Mesenchymal stem cell (in vitro differentiated cells and primary cell): ENCODE measurements at regions not wholly inside any gene's neighbourhood (a gene's known extent, or its start where the extent isn't known, plus 50 kb on each side); places are given as distances from the start of the nearest gene placed in this dataset.

Experiments used
- DNase-seq: peaks from one replicate; pipeline ENCODE4 v3.0.0-alpha.2; 2013
- H2AFZ ChIP-seq: one replicate; pipeline ENCODE4 v1.6.1; 2013; ENCODE audit warnings: low read depth, mild to moderate bottlenecking, control low read depth, inconsistent platforms, low read length, moderate library complexity
- H2AK5ac ChIP-seq: 2 replicates; pipeline ENCODE4 v1.6.1; 2013; ENCODE audit warnings: low read length, moderate library complexity, mild to moderate bottlenecking, inconsistent platforms; ENCODE audit not compliant: severe bottlenecking
- H2BK120ac ChIP-seq: one replicate; pipeline ENCODE4 v1.6.1; 2013; ENCODE audit warnings: low read depth, mild to moderate bottlenecking, inconsistent platforms, low read length, moderate library complexity
- H2BK12ac ChIP-seq, 2 experiments: one replicate each; pipeline ENCODE4 v1.6.1; 2013; ENCODE audit warnings: inconsistent platforms in 2 of 2, low read length in 2 of 2, mild to moderate bottlenecking in 2 of 2, moderate library complexity in 2 of 2, control low read depth in 1 of 2
- H2BK15ac ChIP-seq: one replicate; pipeline ENCODE4 v1.6.1; 2013; ENCODE audit warnings: mild to moderate bottlenecking, low read depth, inconsistent platforms; ENCODE audit not compliant: poor library complexity, severe bottlenecking
- H2BK5ac ChIP-seq: 2 replicates; pipeline ENCODE4 v1.6.1; 2013; ENCODE audit warnings: low read depth, mild to moderate bottlenecking, low read length, control low read depth, inconsistent platforms; ENCODE audit not compliant: poor library complexity, severe bottlenecking
- H3K14ac ChIP-seq, 2 experiments: one replicate each; pipeline ENCODE4 v1.6.1; 2013; ENCODE audit warnings: inconsistent platforms in 2 of 2, low read length in 2 of 2, control low read depth in 1 of 2, mild to moderate bottlenecking in 1 of 2, moderate library complexity in 1 of 2
- H3K18ac ChIP-seq, 2 experiments: one replicate each; pipeline ENCODE4 v1.6.1; 2013; ENCODE audit warnings: inconsistent platforms in 2 of 2, low read length in 2 of 2, control low read depth in 1 of 2, low read depth in 1 of 2, mild to moderate bottlenecking in 1 of 2
- H3K23ac ChIP-seq, 2 experiments: one replicate each; pipeline ENCODE4 v1.6.1; 2013; ENCODE audit warnings: inconsistent platforms in 2 of 2, low read length in 2 of 2, mild to moderate bottlenecking in 2 of 2, moderate library complexity in 2 of 2, control low read depth in 1 of 2
- H3K27ac ChIP-seq: 2 replicates; pipeline ENCODE4 v1.5.1; 2013; ENCODE audit warnings: mild to moderate bottlenecking, moderate library complexity, low read length, control low read depth, inconsistent platforms; ENCODE audit not compliant: poor library complexity, severe bottlenecking
- H3K27me3 ChIP-seq, 2 experiments: 2 replicates each; pipeline versions ENCODE4 v1.6.1 to v1.7.0; 2013; ENCODE audit warnings: low read length in 2 of 2, mild to moderate bottlenecking in 2 of 2, moderate library complexity in 2 of 2, control low read depth in 1 of 2, inconsistent platforms in 1 of 2; ENCODE audit not compliant: control insufficient read depth in 1 of 2, insufficient read depth in 1 of 2
- H3K36me3 ChIP-seq, 2 experiments: 2 replicates each; pipeline versions ENCODE4 v1.6.1 to v1.7.0; 2013; ENCODE audit warnings: low read length in 2 of 2, control low read depth in 1 of 2, inconsistent platforms in 1 of 2, low read depth in 1 of 2, mild to moderate bottlenecking in 1 of 2; ENCODE audit not compliant: insufficient read depth in 2 of 2, control insufficient read depth in 1 of 2
- H3K4ac ChIP-seq, 2 experiments: one replicate each; pipeline ENCODE4 v1.6.1; 2013; ENCODE audit warnings: inconsistent platforms in 2 of 2, low read length in 2 of 2, mild to moderate bottlenecking in 2 of 2, moderate library complexity in 2 of 2, control low read depth in 1 of 2, low read depth in 1 of 2
- H3K4me1 ChIP-seq: 2 replicates; pipeline ENCODE4 v1.6.1; 2013; ENCODE audit warnings: low read depth, low read length, control low read depth; ENCODE audit not compliant: control insufficient read depth, insufficient read depth
- H3K4me2 ChIP-seq: 2 replicates; pipeline ENCODE4 v1.6.1; 2013; ENCODE audit warnings: low read length, mild to moderate bottlenecking, inconsistent platforms; ENCODE audit not compliant: poor library complexity, severe bottlenecking
- H3K4me3 ChIP-seq, 2 experiments: 2 replicates each; pipeline versions ENCODE4 v1.5.1 to v1.7.0; 2013; ENCODE audit warnings: low read length in 2 of 2, mild to moderate bottlenecking in 2 of 2, control low read depth in 1 of 2, low read depth in 1 of 2; ENCODE audit not compliant: insufficient read depth in 1 of 2
- H3K79me1 ChIP-seq: replicated peaks from 2 replicates; pipeline ENCODE4 v1.6.1; 2013; ENCODE audit warnings: mild to moderate bottlenecking, control low read depth, low read length, inconsistent platforms; ENCODE audit not compliant: poor library complexity, severe bottlenecking
- H3K9ac ChIP-seq: 2 replicates; pipeline ENCODE4 v1.7.0; 2013; ENCODE audit warnings: mild to moderate bottlenecking, low read length, moderate library complexity
- H3K9me3 ChIP-seq: 2 replicates; pipeline ENCODE4 v1.7.0; 2013; ENCODE audit warnings: mild to moderate bottlenecking, low read length; ENCODE audit not compliant: control insufficient read depth
- H4K8ac ChIP-seq: one replicate; pipeline ENCODE4 v1.6.1; 2013; ENCODE audit warnings: inconsistent platforms, mild to moderate bottlenecking, low read length, moderate library complexity
- H4K91ac ChIP-seq: one replicate; pipeline ENCODE4 v1.6.1; 2013; ENCODE audit warnings: mild to moderate bottlenecking, low read length, inconsistent platforms
- WGBS: methylation state at CpG from one replicate; pipeline ENCODE4 v1.1.7; 2013; ENCODE audit warnings: mixed read lengths; 5-methylcytosine and 5-hydroxymethylcytosine counted together

DNA sequence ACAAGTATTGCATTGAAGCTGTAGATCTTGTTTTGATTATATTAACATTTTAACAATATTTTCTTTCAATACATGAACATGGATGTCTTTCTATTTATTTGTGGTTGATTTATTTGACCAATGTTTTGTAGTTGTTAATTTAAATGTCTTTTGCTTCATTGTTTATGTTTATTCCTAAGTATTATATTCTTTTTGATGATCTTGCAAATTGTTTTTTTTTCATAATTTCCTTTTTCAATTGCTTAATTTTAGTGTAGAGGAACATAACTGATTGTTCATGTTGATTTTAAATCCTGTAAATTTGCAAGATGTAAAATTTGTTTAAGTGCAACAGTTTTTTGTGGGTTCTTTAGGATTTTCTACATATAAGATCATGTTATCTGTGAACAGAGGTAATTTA is 744.1 kb downstream of the FAM133A start:
- H3K9ac ChIP-seq = no peak overlapping the region
- no peaks in the 10 kb centered on the region for H3K27me3 ChIP-seq
- H2AFZ ChIP-seq = no peak overlapping the region
- no peaks in the 10 kb centered on the region for H3K9me3 ChIP-seq
- no peak overlapping the region for H4K91ac ChIP-seq
- no peak overlapping the region for H2BK15ac ChIP-seq
- H2BK5ac ChIP-seq = no peak overlapping the region
- H2BK12ac ChIP-seq = no peak overlapping the region
- DNase-seq = no peak
- no peak overlapping the region for H3K27ac ChIP-seq
- no peak overlapping the region for H3K4ac ChIP-seq
- no peak overlapping the region for H3K14ac ChIP-seq
- H2BK120ac ChIP-seq = no peak overlapping the region
- no peaks in the 10 kb centered on the region for H3K36me3 ChIP-seq
- no peaks in the 10 kb centered on the region for H3K4me1 ChIP-seq
- no peak overlapping the region for H2AK5ac ChIP-seq
- H3K18ac ChIP-seq = no peak overlapping the region
- H4K8ac ChIP-seq = no peak overlapping the region
- H3K4me2 ChIP-seq = no peak overlapping the region
- H3K4me3 ChIP-seq = no peak overlapping the region
- no peak overlapping the region for H3K23ac ChIP-seq
- H3K79me1 ChIP-seq = no peaks in the 10 kb centered on the region

DNA sequence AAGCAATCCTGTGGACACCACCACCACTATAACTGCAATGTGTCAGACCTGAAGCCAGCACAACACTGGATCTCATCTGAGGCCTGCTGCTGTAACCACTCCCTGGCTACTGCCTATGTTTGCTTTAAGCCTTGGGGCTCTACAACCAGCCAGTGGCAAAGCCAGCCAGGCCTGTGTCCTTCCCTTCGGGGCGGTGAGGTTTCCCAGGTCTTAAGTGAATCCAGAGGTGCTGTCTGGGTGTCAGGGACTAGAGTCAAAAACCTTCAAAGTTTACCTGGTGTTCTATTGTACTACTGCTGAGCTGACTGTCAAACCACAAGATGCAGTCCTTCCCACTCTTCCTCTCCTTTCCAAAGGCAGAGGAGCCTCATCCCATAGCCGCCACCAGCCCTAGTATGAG is 750.5 kb downstream of the FAM133A start:
- Histone ChIP-seq H3K27ac (no peak overlapping the region), H3K4me2 (no peak overlapping the region), H3K9ac (no peak overlapping the region), H2BK12ac (no peak overlapping the region), H3K4ac (no peak overlapping the region), H3K18ac (no peak overlapping the region), H3K23ac (no peak overlapping the region), H2BK5ac (no peak overlapping the region), H3K14ac (no peak overlapping the region), H3K9me3 (no peaks in the 10 kb centered on the region), H2AK5ac (no peak overlapping the region), H3K27me3 (peaks cover 0 to 2% of the 10 kb centered on the region in 2 experiments), H4K8ac (no peak overlapping the region), H3K36me3 (no peaks in the 10 kb centered on the region), H2AFZ (no peak overlapping the region), H3K4me1 (no peaks in the 10 kb centered on the region), H2BK15ac (no peak overlapping the region), H3K79me1 (no peaks in the 10 kb centered on the region), H4K91ac (no peak overlapping the region), H2BK120ac (no peak overlapping the region), H3K4me3 (no peak overlapping the region)
- no peak for DNase-seq
- WGBS = 100% methylated on average over 1 of the region's 3 CpGs

- H2AK5ac ChIP-seq = no peak overlapping the region
- H4K8ac ChIP-seq = no peak overlapping the region
- H3K23ac ChIP-seq = no peak overlapping the region
- no peak overlapping the region for H3K18ac ChIP-seq
- no peaks in the 10 kb centered on the region for H3K79me1 ChIP-seq
- no peaks in the 10 kb centered on the region for H3K9me3 ChIP-seq
- H2BK120ac ChIP-seq = no peak overlapping the region
- no peak overlapping the region for H4K91ac ChIP-seq
- H3K36me3 ChIP-seq = no peaks in the 10 kb centered on the region
- H2BK12ac ChIP-seq = no peak overlapping the region
- WGBS = no CpG with 5 or more reads among the region's 1 CpG
- no peak overlapping the region for H2BK15ac ChIP-seq
- no peak overlapping the region for H3K27ac ChIP-seq
- H3K4me3 ChIP-seq = no peak overlapping the region
- no peak overlapping the region for H3K4ac ChIP-seq
- no peak overlapping the region for H3K14ac ChIP-seq
- no peak overlapping the region for H3K4me2 ChIP-seq
- H3K9ac ChIP-seq = no peak overlapping the region
- DNase-seq = no peak
- no peak overlapping the region for H2AFZ ChIP-seq
- no peak overlapping the region for H2BK5ac ChIP-seq
- no peaks in the 10 kb centered on the region for H3K4me1 ChIP-seq
- peaks cover 0 to 2% of the 10 kb centered on the region in 2 experiments for H3K27me3 ChIP-seq
Measured at GRCh38 chrX:94430091-94430490, 756.1 kb downstream of the FAM133A start.

DNA sequence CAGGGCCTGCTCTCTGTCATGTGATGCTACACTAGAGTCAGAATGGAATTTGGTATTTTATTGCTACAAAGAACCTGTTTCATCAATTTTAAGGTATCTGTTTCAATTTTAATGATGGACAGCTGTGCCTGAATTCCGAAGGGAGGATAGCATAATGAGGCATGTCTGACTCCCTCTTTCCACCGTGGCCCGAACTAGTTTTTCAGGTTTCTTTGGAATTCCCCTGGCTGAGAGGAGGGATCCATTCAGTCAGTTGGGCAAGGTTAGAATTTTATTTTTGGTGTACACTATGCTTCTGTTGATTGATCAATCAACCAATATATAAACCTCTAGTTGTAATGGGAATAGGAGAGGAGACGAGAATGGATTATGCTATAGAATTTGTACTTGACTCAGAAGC is 761.8 kb downstream of the FAM133A start:
- H3K27me3 ChIP-seq = no peaks in the 10 kb centered on the region
- H4K91ac ChIP-seq = no peak overlapping the region
- no peaks in the 10 kb centered on the region for H3K9me3 ChIP-seq
- H3K9ac ChIP-seq = no peak overlapping the region
- no peaks in the 10 kb centered on the region for H3K36me3 ChIP-seq
- H3K23ac ChIP-seq = no peak overlapping the region
- no peak overlapping the region for H3K27ac ChIP-seq
- no peak for DNase-seq
- H4K8ac ChIP-seq = no peak overlapping the region
- H3K18ac ChIP-seq = no peak overlapping the region
- no peak overlapping the region for H3K14ac ChIP-seq
- H2BK12ac ChIP-seq = no peak overlapping the region
- H3K4ac ChIP-seq = no peak overlapping the region
- H3K4me3 ChIP-seq = no peak overlapping the region
- H2AK5ac ChIP-seq = no peak overlapping the region
- no peak overlapping the region for H3K4me2 ChIP-seq
- H2BK15ac ChIP-seq = no peak overlapping the region
- no peak overlapping the region for H2BK120ac ChIP-seq
- no peak overlapping the region for H2AFZ ChIP-seq
- no peaks in the 10 kb centered on the region for H3K4me1 ChIP-seq
- H2BK5ac ChIP-seq = no peak overlapping the region
- 73% methylated on average over 2 of the region's 4 CpGs for WGBS
- H3K79me1 ChIP-seq = no peaks in the 10 kb centered on the region
